Thyroid gland (tissue), 4 donors: ENCODE measurements at regions not wholly inside any gene's neighbourhood (a gene's known extent, or its start where the extent isn't known, plus 50 kb on each side); places are given as distances from the start of the nearest gene placed in this dataset.

Source experiments
- POLR2A ChIP-seq, 2 donors: fragments of 450-650 bp; IDR thresholded peaks; one replicate each; pipeline ENCODE4 v1.6.1; 2017; ENCODE audit warnings: antibody characterized with exemption in 2 of 2, mild to moderate bottlenecking in 2 of 2, moderate library complexity in 1 of 2
- TF ChIP-seq, protein P1 (sequence below), 6 experiments: fragments of 200-600 bp in 3 of 6; fragments of 450-650 bp in 3 of 6; sonication (generic) in 3 of 6; IDR thresholded peaks; one replicate each; pipeline ENCODE4 v1.5.1; 2016 to 2019; ENCODE audit warnings: antibody characterized with exemption in 6 of 6, mild to moderate bottlenecking in 2 of 6, inconsistent platforms in 1 of 6, moderate library complexity in 1 of 6

DNA sequence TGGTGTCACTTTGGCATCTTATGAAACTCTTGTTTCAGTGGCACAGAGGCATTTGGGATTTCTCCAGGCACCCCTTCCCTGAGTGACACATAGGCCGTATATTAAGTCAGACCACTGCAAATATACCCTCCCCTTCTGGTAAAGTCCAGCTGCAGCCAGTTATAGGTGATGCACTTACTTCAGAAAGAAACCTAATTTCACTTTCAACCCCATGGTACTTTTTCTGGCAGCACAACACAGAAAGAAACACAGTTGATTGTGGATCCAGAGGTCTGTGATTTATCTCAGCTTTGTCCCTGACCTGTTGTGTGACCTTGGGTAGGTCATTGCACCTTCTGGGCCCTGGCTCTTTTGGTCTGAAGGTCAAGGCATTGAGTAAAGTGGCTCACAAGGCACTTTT is 173.2 kb downstream of the BUB3 start:
- TF ChIP-seq POLR2A (IDR thresholded peaks at IDR 0.05): no peak
- TF ChIP-seq, protein P1, sequence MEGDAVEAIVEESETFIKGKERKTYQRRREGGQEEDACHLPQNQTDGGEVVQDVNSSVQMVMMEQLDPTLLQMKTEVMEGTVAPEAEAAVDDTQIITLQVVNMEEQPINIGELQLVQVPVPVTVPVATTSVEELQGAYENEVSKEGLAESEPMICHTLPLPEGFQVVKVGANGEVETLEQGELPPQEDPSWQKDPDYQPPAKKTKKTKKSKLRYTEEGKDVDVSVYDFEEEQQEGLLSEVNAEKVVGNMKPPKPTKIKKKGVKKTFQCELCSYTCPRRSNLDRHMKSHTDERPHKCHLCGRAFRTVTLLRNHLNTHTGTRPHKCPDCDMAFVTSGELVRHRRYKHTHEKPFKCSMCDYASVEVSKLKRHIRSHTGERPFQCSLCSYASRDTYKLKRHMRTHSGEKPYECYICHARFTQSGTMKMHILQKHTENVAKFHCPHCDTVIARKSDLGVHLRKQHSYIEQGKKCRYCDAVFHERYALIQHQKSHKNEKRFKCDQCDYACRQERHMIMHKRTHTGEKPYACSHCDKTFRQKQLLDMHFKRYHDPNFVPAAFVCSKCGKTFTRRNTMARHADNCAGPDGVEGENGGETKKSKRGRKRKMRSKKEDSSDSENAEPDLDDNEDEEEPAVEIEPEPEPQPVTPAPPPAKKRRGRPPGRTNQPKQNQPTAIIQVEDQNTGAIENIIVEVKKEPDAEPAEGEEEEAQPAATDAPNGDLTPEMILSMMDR (IDR thresholded peaks at IDR 0.05): no peak
